ENCODE measurements at regions not wholly inside any gene's neighbourhood (a gene's known extent, or its start where the extent isn't known, plus 50 kb on each side); places are given as distances from the start of the nearest gene placed in this dataset.

GRCh38 chr13:65584126-65584525 lies 1646.0 kb downstream of the PCDH9 start:
- TF ChIP-seq CTCF (IDR thresholded peaks at IDR 0.05; ENCODE audit: insufficient read depth, low read depth, low read length) (no peak), EZH2 (IDR thresholded peaks at IDR 0.05; ENCODE audit: insufficient read depth, low read length) (no peak)

All from astrocyte (in vitro differentiated cells and primary cell).